ENCODE measurements at regions not wholly inside any gene's neighbourhood (a gene's known extent, or its start where the extent isn't known, plus 50 kb on each side); places are given as distances from the start of the nearest gene placed in this dataset.
A peak's percentile ranks its signal among the peaks of the same experiment; 100 is the strongest.
"Not testable (repeated sequence)": the region's sequence is repeated elsewhere in the genome, so short reads cannot be mapped to it uniquely, and the experiment has no call there.

GRCh38 chr2:131682945-131683330 is 155.2 kb downstream of the CCDC74A start:
- DNase-seq (ENCODE audit: low read depth, low spot score); H3K9me3 ChIP-seq (ENCODE audit: control insufficient read depth, insufficient read depth, low read depth, low read length); H3K36me3 ChIP-seq (ENCODE audit: control insufficient read depth, insufficient read depth, low read length); H3K4me1 ChIP-seq (ENCODE audit: control insufficient read depth, insufficient read depth, low read length); BruUV-seq (replicated peaks); H3K27me3 ChIP-seq (ENCODE audit: control insufficient read depth, insufficient read depth, low read length); POLR2A ChIA-PET; in situ Hi-C loops (cut with HindIII; ENCODE audit: low pct_unique_long_range_greater_than_20kb, low sequenced_read_pairs); intact Hi-C loops (cut with micrococcal nuclease; ENCODE audit: unreplicated experiment): not testable (repeated sequence)
- Histone ChIP-seq H3K27ac (ENCODE audit: low read length) (peak overlapping the region; percentile 87), H3K4me3 (ENCODE audit: low read depth in 2 of 2, low read length in 2 of 2) (peak overlapping the region; percentile 75 to 89)
- ATAC-seq, result peak; percentile 56
- TF ChIP-seq CTCF (IDR thresholded peaks at IDR 0.05), result peak; percentile 12; the same call in 1 of the 2 replicates
- CTCF ChIA-PET, result interaction anchor here (1.8 kb wide), 1 partner anchor 9 kb away, joined by 5 read pairs; no protein-coding TSS in a partner anchor

GRCh38 chr2:131684631-131685316 is 157.1 kb downstream of the CCDC74A start:
- CTCF ChIA-PET; H3K27ac ChIP-seq (ENCODE audit: low read length); in situ Hi-C loops (cut with HindIII; ENCODE audit: low pct_unique_long_range_greater_than_20kb, low sequenced_read_pairs): not testable (repeated sequence)

GRCh38 chr2:131686164-131686893 is 158.6 kb downstream of the CCDC74A start:
- BruUV-seq (replicated peaks); CTCF ChIA-PET; ATAC-seq; H3K27me3 ChIP-seq (ENCODE audit: control insufficient read depth, insufficient read depth, low read length); POLR2A ChIA-PET; H3K27ac ChIP-seq (ENCODE audit: low read length); H3K9me3 ChIP-seq (ENCODE audit: control insufficient read depth, insufficient read depth, low read depth, low read length); intact Hi-C loops (cut with micrococcal nuclease; ENCODE audit: unreplicated experiment); DNase-seq (ENCODE audit: low read depth, low spot score); H3K4me1 ChIP-seq (ENCODE audit: control insufficient read depth, insufficient read depth, low read length); H3K36me3 ChIP-seq (ENCODE audit: control insufficient read depth, insufficient read depth, low read length); H3K4me3 ChIP-seq (ENCODE audit: low read depth in 2 of 2, low read length in 2 of 2); in situ Hi-C loops (cut with HindIII; ENCODE audit: low pct_unique_long_range_greater_than_20kb, low sequenced_read_pairs): not testable (repeated sequence)

More at GRCh38 chr2:131684631-131685316, 157.1 kb downstream of the CCDC74A start:
- intact Hi-C loops (cut with micrococcal nuclease; ENCODE audit: unreplicated experiment); H3K4me3 ChIP-seq (ENCODE audit: low read depth in 2 of 2, low read length in 2 of 2); ATAC-seq; BruUV-seq (replicated peaks); H3K4me1 ChIP-seq (ENCODE audit: control insufficient read depth, insufficient read depth, low read length); H3K9me3 ChIP-seq (ENCODE audit: control insufficient read depth, insufficient read depth, low read depth, low read length); H3K36me3 ChIP-seq (ENCODE audit: control insufficient read depth, insufficient read depth, low read length); DNase-seq (ENCODE audit: low read depth, low spot score); H3K27me3 ChIP-seq (ENCODE audit: control insufficient read depth, insufficient read depth, low read length); POLR2A ChIA-PET: not testable (repeated sequence)

GRCh38 chr2:131686894-131687238 is 159.2 kb downstream of the CCDC74A start:
- in situ Hi-C loops (cut with HindIII; ENCODE audit: low pct_unique_long_range_greater_than_20kb, low sequenced_read_pairs); H3K9me3 ChIP-seq (ENCODE audit: control insufficient read depth, insufficient read depth, low read depth, low read length); DNase-seq (ENCODE audit: low read depth, low spot score); intact Hi-C loops (cut with micrococcal nuclease; ENCODE audit: unreplicated experiment); CTCF ChIA-PET; POLR2A ChIA-PET; H3K27ac ChIP-seq (ENCODE audit: low read length); H3K4me1 ChIP-seq (ENCODE audit: control insufficient read depth, insufficient read depth, low read length); BruUV-seq (replicated peaks); ATAC-seq; H3K4me3 ChIP-seq (ENCODE audit: low read depth in 2 of 2, low read length in 2 of 2); H3K27me3 ChIP-seq (ENCODE audit: control insufficient read depth, insufficient read depth, low read length); H3K36me3 ChIP-seq (ENCODE audit: control insufficient read depth, insufficient read depth, low read length): not testable (repeated sequence)

- H3K27me3 ChIP-seq (ENCODE audit: control insufficient read depth, insufficient read depth, low read length); BruUV-seq (replicated peaks); intact Hi-C loops (cut with micrococcal nuclease; ENCODE audit: unreplicated experiment); in situ Hi-C loops (cut with HindIII; ENCODE audit: low pct_unique_long_range_greater_than_20kb, low sequenced_read_pairs); H3K4me3 ChIP-seq (ENCODE audit: low read depth in 2 of 2, low read length in 2 of 2); ATAC-seq; POLR2A ChIA-PET; CTCF ChIA-PET; H3K9me3 ChIP-seq (ENCODE audit: control insufficient read depth, insufficient read depth, low read depth, low read length); H3K4me1 ChIP-seq (ENCODE audit: control insufficient read depth, insufficient read depth, low read length); H3K27ac ChIP-seq (ENCODE audit: low read length); DNase-seq (ENCODE audit: low read depth, low spot score); H3K36me3 ChIP-seq (ENCODE audit: control insufficient read depth, insufficient read depth, low read length): not testable (repeated sequence)
Observed at GRCh38 chr2:131689066-131689465, 161.4 kb downstream of the CCDC74A start.

GRCh38 chr2:131711268-131711667 is 183.6 kb downstream of the CCDC74A start:
- in situ Hi-C loops (cut with HindIII; ENCODE audit: low pct_unique_long_range_greater_than_20kb, low sequenced_read_pairs); intact Hi-C loops (cut with micrococcal nuclease; ENCODE audit: unreplicated experiment); BruUV-seq (replicated peaks); CTCF ChIA-PET; H3K9me3 ChIP-seq (ENCODE audit: control insufficient read depth, insufficient read depth, low read depth, low read length); H3K27ac ChIP-seq (ENCODE audit: low read length); H3K27me3 ChIP-seq (ENCODE audit: control insufficient read depth, insufficient read depth, low read length); H3K4me3 ChIP-seq (ENCODE audit: low read depth in 2 of 2, low read length in 2 of 2); H3K4me1 ChIP-seq (ENCODE audit: control insufficient read depth, insufficient read depth, low read length); POLR2A ChIA-PET; ATAC-seq; DNase-seq (ENCODE audit: low read depth, low spot score); H3K36me3 ChIP-seq (ENCODE audit: control insufficient read depth, insufficient read depth, low read length): not testable (repeated sequence)

GRCh38 chr2:131717907-131718306 is 190.2 kb downstream of the CCDC74A start:
- DNase-seq (ENCODE audit: low read depth, low spot score); H3K27me3 ChIP-seq (ENCODE audit: control insufficient read depth, insufficient read depth, low read length); CTCF ChIA-PET; in situ Hi-C loops (cut with HindIII; ENCODE audit: low pct_unique_long_range_greater_than_20kb, low sequenced_read_pairs); BruUV-seq (replicated peaks); H3K27ac ChIP-seq (ENCODE audit: low read length); ATAC-seq; H3K36me3 ChIP-seq (ENCODE audit: control insufficient read depth, insufficient read depth, low read length); intact Hi-C loops (cut with micrococcal nuclease; ENCODE audit: unreplicated experiment); H3K4me3 ChIP-seq (ENCODE audit: low read depth in 2 of 2, low read length in 2 of 2); H3K9me3 ChIP-seq (ENCODE audit: control insufficient read depth, insufficient read depth, low read depth, low read length); H3K4me1 ChIP-seq (ENCODE audit: control insufficient read depth, insufficient read depth, low read length); POLR2A ChIA-PET: not testable (repeated sequence)

Data from Panc1 (cell line).